ENCODE measurements at regions not wholly inside any gene's neighbourhood (a gene's known extent, or its start where the extent isn't known, plus 50 kb on each side); places are given as distances from the start of the nearest gene placed in this dataset.

GRCh38 chr13:52961987-52962386 is 66.6 kb upstream of the OLFM4 start:
- Histone ChIP-seq H3K36me3 (no peaks in the 10 kb centered on the region), H3K9me3 (no peaks in the 10 kb centered on the region), H3K27ac (no peak overlapping the region), H3K4me3 (replicated peaks in 1 of 3) (no peak overlapping the region), H3K4me1 (no peaks in the 10 kb centered on the region), H3K27me3 (no peaks in the 10 kb centered on the region)
- WGBS, 2 donors = 78 to 86% methylated on average over 4 of the region's 4 CpGs
- DNase-seq = no peak
- TF ChIP-seq, protein P1, sequence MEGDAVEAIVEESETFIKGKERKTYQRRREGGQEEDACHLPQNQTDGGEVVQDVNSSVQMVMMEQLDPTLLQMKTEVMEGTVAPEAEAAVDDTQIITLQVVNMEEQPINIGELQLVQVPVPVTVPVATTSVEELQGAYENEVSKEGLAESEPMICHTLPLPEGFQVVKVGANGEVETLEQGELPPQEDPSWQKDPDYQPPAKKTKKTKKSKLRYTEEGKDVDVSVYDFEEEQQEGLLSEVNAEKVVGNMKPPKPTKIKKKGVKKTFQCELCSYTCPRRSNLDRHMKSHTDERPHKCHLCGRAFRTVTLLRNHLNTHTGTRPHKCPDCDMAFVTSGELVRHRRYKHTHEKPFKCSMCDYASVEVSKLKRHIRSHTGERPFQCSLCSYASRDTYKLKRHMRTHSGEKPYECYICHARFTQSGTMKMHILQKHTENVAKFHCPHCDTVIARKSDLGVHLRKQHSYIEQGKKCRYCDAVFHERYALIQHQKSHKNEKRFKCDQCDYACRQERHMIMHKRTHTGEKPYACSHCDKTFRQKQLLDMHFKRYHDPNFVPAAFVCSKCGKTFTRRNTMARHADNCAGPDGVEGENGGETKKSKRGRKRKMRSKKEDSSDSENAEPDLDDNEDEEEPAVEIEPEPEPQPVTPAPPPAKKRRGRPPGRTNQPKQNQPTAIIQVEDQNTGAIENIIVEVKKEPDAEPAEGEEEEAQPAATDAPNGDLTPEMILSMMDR (IDR thresholded peaks at IDR 0.05) = no peak
- TF ChIP-seq POLR2A (IDR thresholded peaks at IDR 0.05) = no peak
- intact Hi-C loops (cut with DNase I) = no loop called here

GRCh38 chr13:52961256-52961910 is 67.2 kb upstream of the OLFM4 start:
- Histone ChIP-seq H3K27me3 (no peaks in the 10 kb centered on the region), H3K9me3 (no peaks in the 10 kb centered on the region), H3K4me1 (no peaks in the 10 kb centered on the region), H3K4me3 (replicated peaks in 1 of 3) (no peak overlapping the region), H3K27ac (no peak overlapping the region), H3K36me3 (no peaks in the 10 kb centered on the region)
- DNase-seq = no peak
- WGBS, 2 donors = 65 to 85% methylated on average over 3 of the region's 3 CpGs
- TF ChIP-seq, protein P1 (IDR thresholded peaks at IDR 0.05) = no peak
- no peak for TF ChIP-seq POLR2A (IDR thresholded peaks at IDR 0.05)
- intact Hi-C loops (cut with DNase I) = no loop called here

- no peaks in the 10 kb centered on the region for H3K9me3 ChIP-seq
- TF ChIP-seq, protein P1 (IDR thresholded peaks at IDR 0.05) = no peak
- no peak for TF ChIP-seq POLR2A (IDR thresholded peaks at IDR 0.05)
- H3K4me1 ChIP-seq = no peaks in the 10 kb centered on the region
- no peak overlapping the region for H3K27ac ChIP-seq
- intact Hi-C loops (cut with DNase I) = no loop called here
- no peak for DNase-seq
- H3K27me3 ChIP-seq = no peaks in the 10 kb centered on the region
- no peak overlapping the region for H3K4me3 ChIP-seq (replicated peaks in 1 of 3)
- no peaks in the 10 kb centered on the region for H3K36me3 ChIP-seq
- 35 to 40% methylated on average over 4 of the region's 4 CpGs for WGBS, 2 donors
Observed at GRCh38 chr13:52955472-52955874, 73.1 kb upstream of the OLFM4 start.

DNA sequence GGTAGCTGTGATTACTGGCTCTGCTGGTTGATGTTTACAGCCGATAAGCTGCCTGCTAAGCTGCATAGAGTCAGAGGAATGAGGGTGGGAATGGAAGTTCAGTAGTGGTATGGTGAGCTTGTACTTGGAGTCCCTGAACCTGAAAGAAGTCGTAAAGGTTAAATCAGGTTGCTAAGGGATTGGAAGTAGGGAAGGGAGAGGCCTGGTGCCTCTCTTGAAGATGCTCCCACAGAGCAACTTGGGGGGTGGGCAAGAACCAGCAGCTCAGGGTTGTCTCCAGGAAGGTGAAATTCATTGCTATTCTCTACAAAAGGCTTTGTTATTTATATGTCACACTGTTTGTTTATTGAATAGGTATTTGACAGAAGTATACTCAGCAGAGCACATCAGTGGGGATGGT is 73.8 kb upstream of the OLFM4 start:
- Histone ChIP-seq H3K27ac (no peak overlapping the region), H3K27me3 (no peaks in the 10 kb centered on the region), H3K4me3 (replicated peaks in 1 of 3) (no peak overlapping the region), H3K9me3 (no peaks in the 10 kb centered on the region), H3K36me3 (no peaks in the 10 kb centered on the region), H3K4me1 (no peaks in the 10 kb centered on the region)
- no peak for DNase-seq
- intact Hi-C loops (cut with DNase I) = no loop called here
- 50 to 71% methylated on average over 2 of the region's 2 CpGs for WGBS, 2 donors
- no peak for TF ChIP-seq POLR2A (IDR thresholded peaks at IDR 0.05)
- TF ChIP-seq, protein P1 (IDR thresholded peaks at IDR 0.05) = no peak

- Histone ChIP-seq H3K27me3 (no peaks in the 10 kb centered on the region), H3K27ac (no peak overlapping the region), H3K4me3 (replicated peaks in 1 of 3) (no peak overlapping the region), H3K36me3 (no peaks in the 10 kb centered on the region), H3K9me3 (no peaks in the 10 kb centered on the region), H3K4me1 (no peaks in the 10 kb centered on the region)
- intact Hi-C loops (cut with DNase I) = no loop called here
- no peak for DNase-seq
- 82 to 87% methylated on average over 6 of the region's 6 CpGs for WGBS, 2 donors
- TF ChIP-seq POLR2A (IDR thresholded peaks at IDR 0.05) = no peak
- TF ChIP-seq, protein P1 (IDR thresholded peaks at IDR 0.05) = no peak
Observed at GRCh38 chr13:52950436-52950956, 78.1 kb upstream of the OLFM4 start.
